Activated naive CD4-positive, alpha-beta T cell treated with anti-CD3 and anti-CD28 coated beads, Interleukin-2, amount 10 ng/mL, durations not matched to agents 7 days and 5 days (primary cell): ENCODE measurements at regions not wholly inside any gene's neighbourhood (a gene's known extent, or its start where the extent isn't known, plus 50 kb on each side); places are given as distances from the start of the nearest gene placed in this dataset.

Source experiments
- CTCF ChIA-PET: fragments of 350-600 bp; sonication (Branson Sonifier 250); formaldehyde crosslinking; loops from one replicate; lab custom pipeline; 2021; ENCODE audit warnings: antibody characterized with exemption; lab: Charles Lee
- DNase-seq: peaks from one replicate; pipeline ENCODE4 v3.0.0-alpha.2; 2020
- H3K27ac Mint-ChIP-seq: one replicate; pipeline ENCODE4 v1.8.0; 2021; ENCODE audit warnings: mild to moderate bottlenecking, moderate library complexity, mixed read lengths
- H3K27me3 Mint-ChIP-seq: one replicate; pipeline ENCODE4 v1.8.0; 2021; ENCODE audit warnings: mild to moderate bottlenecking, mixed read lengths
- H3K36me3 Mint-ChIP-seq: one replicate; pipeline ENCODE4 v1.8.0; 2021; ENCODE audit warnings: mixed read lengths
- H3K4me1 Mint-ChIP-seq: one replicate; pipeline ENCODE4 v1.8.0; 2021; ENCODE audit warnings: mixed read lengths
- H3K4me3 Mint-ChIP-seq: one replicate; pipeline ENCODE4 v1.8.0; 2021; ENCODE audit warnings: mild to moderate bottlenecking, moderate library complexity, mixed read lengths
- H3K9me3 Mint-ChIP-seq: one replicate; pipeline ENCODE4 v1.8.0; 2021; ENCODE audit warnings: mixed read lengths

DNA sequence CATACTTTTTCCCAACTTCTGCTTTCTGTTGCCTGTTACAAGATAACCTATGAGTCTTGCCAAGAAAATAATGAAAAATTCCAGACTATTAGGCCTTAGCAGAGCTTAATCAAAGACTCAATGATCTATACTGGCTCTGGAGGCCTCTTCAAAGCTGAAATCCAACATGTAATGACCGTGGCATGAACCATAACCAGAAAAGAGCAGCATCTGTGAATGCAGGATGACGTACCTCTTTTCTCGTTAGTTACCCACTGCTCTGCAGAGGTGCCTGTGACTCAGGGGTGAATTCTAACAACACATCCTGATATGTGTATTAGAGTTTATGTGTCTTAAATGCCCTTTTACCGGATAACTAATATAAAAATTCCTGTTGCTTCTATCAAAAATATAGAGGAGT, 645.4 kb downstream of the PRELID2 start:
- Mint-ChIP-seq H3K36me3 (no peaks in the 10 kb centered on the region), H3K27ac (no peak overlapping the region), H3K9me3 (peaks cover 10% of the 10 kb centered on the region), H3K4me3 (no peak overlapping the region), H3K4me1 (no peaks in the 10 kb centered on the region), H3K27me3 (no peaks in the 10 kb centered on the region)
- CTCF ChIA-PET: no interaction called here
- DNase-seq: no peak

DNA sequence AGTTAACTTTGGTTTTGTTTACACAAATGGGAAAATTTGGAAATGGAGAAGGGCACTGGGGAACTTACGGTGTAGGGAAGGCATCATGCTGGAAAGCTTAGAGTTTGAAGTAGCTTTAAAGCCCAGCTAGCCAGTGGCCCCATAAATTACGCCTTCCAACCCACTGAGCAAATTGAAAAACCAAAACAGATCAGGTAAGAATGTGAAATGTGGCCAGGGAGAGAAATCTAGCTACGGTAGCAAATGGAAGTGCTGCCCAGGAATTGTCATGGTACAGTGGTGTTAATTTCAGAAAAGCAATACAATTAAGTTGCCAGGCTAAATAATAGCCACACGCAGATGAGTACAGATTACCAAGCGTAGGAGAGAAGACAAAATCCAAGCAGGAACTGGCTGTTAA, 654.8 kb downstream of the PRELID2 start:
- Mint-ChIP-seq H3K4me3 (no peak overlapping the region), H3K27ac (no peak overlapping the region), H3K27me3 (no peaks in the 10 kb centered on the region)

DNA sequence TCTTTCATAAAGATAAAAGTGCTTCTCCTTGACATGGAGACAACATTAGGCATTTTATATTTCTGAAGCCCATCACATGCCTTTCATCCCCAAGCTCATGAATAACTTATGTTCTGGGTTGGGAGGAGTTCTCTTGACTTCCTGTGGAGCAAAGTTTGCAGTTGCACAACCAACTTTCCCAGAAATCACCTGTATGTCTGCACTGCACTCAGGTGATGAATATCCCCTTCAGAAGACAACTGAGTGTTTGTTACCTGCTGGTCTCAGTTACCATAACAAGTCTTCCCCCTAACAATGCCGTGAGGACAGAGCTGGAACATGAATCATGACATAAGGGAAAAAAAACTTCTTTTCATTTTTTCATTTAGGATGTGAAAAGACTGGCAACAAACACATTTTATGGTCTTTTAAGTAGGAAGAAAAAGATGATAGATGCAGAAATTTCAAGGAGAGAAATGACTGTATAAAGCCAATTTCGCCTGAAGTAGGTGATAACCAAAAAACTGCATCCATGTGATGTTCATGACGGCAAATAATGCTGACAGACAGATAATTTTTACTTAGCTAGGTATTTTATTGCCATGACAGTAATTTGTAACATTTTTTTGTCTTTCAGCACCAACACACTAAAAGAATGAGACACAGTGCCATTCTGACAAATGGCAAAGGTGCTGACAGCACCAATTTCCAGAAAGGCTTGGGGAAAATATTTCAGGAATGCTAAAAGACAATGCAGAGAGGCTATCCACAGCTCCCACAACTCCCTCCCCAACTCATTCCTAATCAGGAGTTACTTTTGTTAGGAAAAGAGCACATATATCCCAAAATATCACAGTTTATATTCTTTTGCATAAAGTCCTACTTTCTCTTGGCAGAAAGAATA, 656.3 kb downstream of the PRELID2 start:
- CTCF ChIA-PET: no interaction called here
- Mint-ChIP-seq H3K27me3 (no peaks in the 10 kb centered on the region), H3K27ac (no peak overlapping the region), H3K4me3 (no peak overlapping the region), H3K9me3 (peaks cover 2% of the 10 kb centered on the region), H3K36me3 (no peaks in the 10 kb centered on the region), H3K4me1 (no peaks in the 10 kb centered on the region)
- DNase-seq: no peak

More for the DNA sequence above, 654.8 kb downstream of the PRELID2 start:
- CTCF ChIA-PET: no interaction called here
- Mint-ChIP-seq H3K9me3 (peaks cover 2% of the 10 kb centered on the region), H3K36me3 (no peaks in the 10 kb centered on the region), H3K4me1 (no peaks in the 10 kb centered on the region)
- no peak for DNase-seq

DNA sequence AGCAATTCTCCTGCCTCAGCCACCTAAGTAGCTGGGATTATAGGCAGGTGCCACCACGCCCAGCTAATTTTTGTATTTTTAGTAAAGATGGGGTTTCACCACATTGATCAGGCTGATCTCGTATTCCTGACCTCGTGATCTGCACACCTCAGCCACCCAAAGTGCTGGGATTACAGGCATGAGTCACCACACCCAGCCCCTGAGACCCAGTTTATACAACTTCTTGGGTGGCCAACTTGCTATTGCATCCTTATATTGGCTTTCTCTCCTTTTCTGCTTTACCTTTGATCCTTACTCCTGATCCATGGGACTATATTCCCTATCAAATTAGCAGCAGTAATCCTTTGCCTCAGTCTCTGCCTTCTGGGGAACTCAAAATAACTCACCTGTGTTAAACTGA, 659.1 kb downstream of the PRELID2 start:
- Mint-ChIP-seq H3K27ac (no peak overlapping the region), H3K9me3 (peaks cover 5% of the 10 kb centered on the region), H3K4me3 (no peak overlapping the region), H3K4me1 (no peaks in the 10 kb centered on the region), H3K36me3 (no peaks in the 10 kb centered on the region), H3K27me3 (no peaks in the 10 kb centered on the region)
- no peak for DNase-seq
- CTCF ChIA-PET: no interaction called here

DNA sequence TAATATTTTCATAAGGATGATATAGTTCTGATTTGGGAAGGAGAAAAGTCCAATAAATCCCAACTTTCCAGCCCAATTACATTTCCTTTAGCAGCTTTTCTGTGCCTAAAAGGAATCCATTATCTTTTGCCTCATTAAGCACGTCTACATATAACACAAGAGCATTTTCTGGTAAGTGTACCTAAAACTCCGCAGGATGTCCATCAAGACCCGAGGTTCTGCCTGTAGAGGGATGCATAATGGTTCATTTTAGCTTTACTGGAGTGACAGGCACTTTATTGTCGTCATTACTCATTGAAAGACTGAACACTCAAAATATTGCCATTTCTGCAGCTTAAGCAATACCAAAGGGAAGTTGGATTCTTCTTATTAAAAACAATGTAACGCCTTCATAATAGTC, 669.0 kb downstream of the PRELID2 start:
- CTCF ChIA-PET: no interaction called here
- Mint-ChIP-seq H3K27ac (no peak overlapping the region), H3K36me3 (no peaks in the 10 kb centered on the region), H3K27me3 (no peaks in the 10 kb centered on the region), H3K9me3 (peaks cover 1% of the 10 kb centered on the region), H3K4me1 (no peaks in the 10 kb centered on the region), H3K4me3 (no peak overlapping the region)
- DNase-seq: no peak

DNA sequence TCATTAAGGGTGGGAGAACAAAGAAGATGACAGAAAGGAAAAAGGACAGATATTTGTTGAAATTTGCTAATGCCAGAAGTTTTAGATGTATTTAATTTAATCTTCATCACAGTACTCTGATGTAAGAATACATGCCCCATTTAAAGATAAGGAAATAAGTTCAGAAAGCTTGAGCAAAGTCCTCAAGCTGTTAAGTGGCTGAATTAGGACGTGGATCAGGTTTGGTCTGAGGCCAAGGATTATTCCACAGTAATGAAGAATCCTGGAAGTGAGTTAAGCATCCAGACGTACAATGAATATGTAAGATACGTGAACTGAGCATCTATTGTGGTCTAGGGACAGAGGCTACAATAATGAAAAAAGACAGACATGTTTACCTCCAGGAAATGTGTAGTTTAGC, 671.3 kb downstream of the PRELID2 start:
- Mint-ChIP-seq H3K4me1 (no peaks in the 10 kb centered on the region), H3K36me3 (no peaks in the 10 kb centered on the region), H3K9me3 (peaks cover 1% of the 10 kb centered on the region), H3K27ac (no peak overlapping the region), H3K27me3 (no peaks in the 10 kb centered on the region), H3K4me3 (no peak overlapping the region)
- no peak for DNase-seq
- CTCF ChIA-PET: no interaction called here

DNA sequence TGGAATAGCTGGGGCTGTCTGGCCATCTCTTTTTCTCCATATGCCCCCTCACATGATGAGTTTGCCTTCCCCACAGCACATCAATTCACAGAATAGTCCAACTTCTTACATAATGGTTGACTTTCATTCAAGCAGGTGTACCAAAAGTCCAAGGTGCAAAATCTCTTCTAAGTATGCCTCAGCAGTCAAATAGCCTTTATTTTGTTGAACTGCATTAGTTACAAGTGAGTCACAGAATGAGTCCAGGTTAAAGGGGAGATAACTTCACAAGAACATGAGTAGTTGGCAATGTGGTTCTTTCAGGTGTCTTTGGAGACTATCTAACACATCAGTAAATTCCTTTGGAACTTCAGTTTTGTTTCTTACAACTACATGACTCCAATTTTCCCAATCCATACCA, 672.5 kb downstream of the PRELID2 start:
- H3K27ac Mint-ChIP-seq: no peak overlapping the region
- no peak for DNase-seq
- no peaks in the 10 kb centered on the region for H3K36me3 Mint-ChIP-seq
- H3K4me3 Mint-ChIP-seq: no peak overlapping the region
- CTCF ChIA-PET: no interaction called here
- H3K27me3 Mint-ChIP-seq: no peaks in the 10 kb centered on the region
- H3K4me1 Mint-ChIP-seq: no peaks in the 10 kb centered on the region
- peaks cover 1% of the 10 kb centered on the region for H3K9me3 Mint-ChIP-seq

DNA sequence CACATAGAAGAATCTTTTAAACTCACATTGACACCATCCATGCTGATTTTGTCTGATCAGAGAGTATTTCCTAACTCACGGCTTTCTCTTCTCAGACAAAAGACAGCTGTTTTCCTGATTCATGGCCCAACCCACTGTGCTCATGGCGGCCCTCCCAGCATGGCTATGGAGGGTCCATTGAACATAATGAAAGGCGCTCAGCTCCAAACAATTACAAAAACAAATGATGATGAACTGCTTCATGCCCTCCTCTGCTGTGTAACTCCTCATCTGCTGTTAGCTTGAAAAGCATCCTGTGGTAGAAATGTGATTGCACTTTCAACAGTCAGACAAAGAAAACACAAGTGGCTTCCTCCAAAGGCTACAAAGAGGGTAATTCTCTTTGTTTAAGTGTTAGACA, 673.8 kb downstream of the PRELID2 start:
- Mint-ChIP-seq H3K27me3 (no peaks in the 10 kb centered on the region), H3K36me3 (no peaks in the 10 kb centered on the region), H3K27ac (no peak overlapping the region), H3K4me3 (no peak overlapping the region), H3K9me3 (peaks cover 1% of the 10 kb centered on the region), H3K4me1 (no peaks in the 10 kb centered on the region)
- CTCF ChIA-PET: no interaction called here
- DNase-seq: no peak

DNA sequence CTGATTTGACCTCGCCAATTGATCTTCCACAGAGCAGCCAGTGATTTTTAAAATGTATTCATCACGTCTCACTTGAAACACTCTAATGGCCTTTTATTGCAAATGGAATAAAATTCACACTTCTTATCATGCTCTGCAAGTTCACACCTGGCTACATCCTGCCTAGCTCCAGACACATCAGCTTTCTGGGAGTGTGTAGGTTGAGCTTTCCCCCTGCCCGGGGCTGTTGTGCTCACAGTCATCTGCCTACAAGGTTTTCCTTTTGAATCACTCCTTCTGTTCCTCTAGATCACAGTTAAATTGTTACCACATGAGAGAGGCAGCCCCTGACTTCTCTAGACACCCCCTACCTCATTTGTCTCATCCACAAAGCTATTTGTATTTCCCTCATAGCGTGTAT, 674.5 kb downstream of the PRELID2 start:
- Mint-ChIP-seq H3K4me1 (no peaks in the 10 kb centered on the region), H3K9me3 (peaks cover 1% of the 10 kb centered on the region)

DNA sequence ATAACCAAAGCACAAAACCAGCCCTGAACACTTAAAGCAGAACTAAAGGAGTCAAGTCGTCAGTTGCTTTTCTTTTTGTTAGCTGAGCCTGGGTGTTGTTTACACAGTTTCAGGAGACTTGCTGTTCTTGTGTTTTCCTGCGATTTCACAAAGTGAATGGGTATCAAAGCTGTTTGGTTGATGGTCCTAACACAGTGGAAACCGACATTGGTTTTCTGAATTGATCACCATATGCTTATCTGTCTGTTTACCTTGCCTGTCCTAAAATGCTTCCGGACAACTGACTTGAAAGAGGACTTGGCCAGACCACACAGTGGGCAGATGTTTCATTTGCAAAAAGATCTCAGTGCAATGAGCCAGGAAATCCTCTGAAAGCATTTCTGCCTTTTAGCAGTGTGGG, 676.4 kb downstream of the PRELID2 start:
- H3K27ac Mint-ChIP-seq: no peak overlapping the region
- no peak for DNase-seq
- CTCF ChIA-PET: no interaction called here
- H3K4me1 Mint-ChIP-seq: no peaks in the 10 kb centered on the region
- H3K9me3 Mint-ChIP-seq: no peaks in the 10 kb centered on the region
- H3K36me3 Mint-ChIP-seq: no peaks in the 10 kb centered on the region
- H3K4me3 Mint-ChIP-seq: no peak overlapping the region
- H3K27me3 Mint-ChIP-seq: no peaks in the 10 kb centered on the region

More for the DNA sequence above, 674.5 kb downstream of the PRELID2 start:
- CTCF ChIA-PET: no interaction called here
- no peaks in the 10 kb centered on the region for H3K27me3 Mint-ChIP-seq
- no peak for DNase-seq
- no peaks in the 10 kb centered on the region for H3K36me3 Mint-ChIP-seq
- H3K27ac Mint-ChIP-seq: no peak overlapping the region
- no peak overlapping the region for H3K4me3 Mint-ChIP-seq

DNA sequence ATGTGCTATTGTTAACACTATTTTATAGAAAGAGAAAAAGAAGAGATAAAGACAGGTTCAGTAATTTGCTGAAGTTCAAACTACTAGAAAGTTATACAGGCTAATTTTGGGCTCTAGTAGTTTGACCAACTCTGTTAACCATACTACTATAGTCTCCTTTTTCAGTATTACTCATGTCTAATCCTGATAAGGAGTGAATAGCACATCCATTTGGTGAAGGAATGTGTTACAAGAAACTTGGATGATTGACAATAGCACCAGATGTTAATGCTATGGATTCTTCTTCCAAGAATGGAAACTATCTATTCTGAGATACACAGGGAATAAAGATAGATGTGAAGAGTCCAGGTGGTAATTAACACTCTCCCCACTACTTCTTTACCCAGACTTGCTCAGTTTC, 677.3 kb downstream of the PRELID2 start:
- Mint-ChIP-seq H3K36me3 (no peaks in the 10 kb centered on the region), H3K4me3 (no peak overlapping the region), H3K4me1 (no peaks in the 10 kb centered on the region), H3K27ac (no peak overlapping the region), H3K27me3 (no peaks in the 10 kb centered on the region), H3K9me3 (peaks cover 3% of the 10 kb centered on the region)
- CTCF ChIA-PET: no interaction called here
- DNase-seq: no peak

DNA sequence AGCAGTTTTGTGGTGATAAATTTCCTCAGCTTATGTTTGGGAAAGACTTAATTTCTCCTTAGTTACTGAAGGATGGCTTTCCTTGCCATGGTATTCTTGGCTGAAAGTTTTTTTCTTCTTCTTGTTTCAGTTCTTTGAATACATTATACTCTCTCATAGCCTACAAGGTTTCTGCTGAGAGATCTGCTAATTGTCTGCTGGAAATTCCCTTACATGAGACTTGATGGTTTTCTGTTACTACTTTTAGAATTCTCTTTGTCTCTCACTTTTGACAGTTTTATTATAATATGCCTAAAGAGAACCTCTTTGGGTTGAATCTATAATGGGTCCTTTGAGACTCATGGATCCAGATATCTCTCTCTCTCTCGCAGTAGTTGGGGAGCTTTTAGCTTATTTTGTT, 693.6 kb downstream of the PRELID2 start:
- H3K9me3 Mint-ChIP-seq: peaks cover 16% of the 10 kb centered on the region
- DNase-seq: no peak
- H3K27me3 Mint-ChIP-seq: no peaks in the 10 kb centered on the region
- no peaks in the 10 kb centered on the region for H3K4me1 Mint-ChIP-seq
- CTCF ChIA-PET: no interaction called here
- H3K27ac Mint-ChIP-seq: no peak overlapping the region
- H3K4me3 Mint-ChIP-seq: no peak overlapping the region
- no peaks in the 10 kb centered on the region for H3K36me3 Mint-ChIP-seq

DNA sequence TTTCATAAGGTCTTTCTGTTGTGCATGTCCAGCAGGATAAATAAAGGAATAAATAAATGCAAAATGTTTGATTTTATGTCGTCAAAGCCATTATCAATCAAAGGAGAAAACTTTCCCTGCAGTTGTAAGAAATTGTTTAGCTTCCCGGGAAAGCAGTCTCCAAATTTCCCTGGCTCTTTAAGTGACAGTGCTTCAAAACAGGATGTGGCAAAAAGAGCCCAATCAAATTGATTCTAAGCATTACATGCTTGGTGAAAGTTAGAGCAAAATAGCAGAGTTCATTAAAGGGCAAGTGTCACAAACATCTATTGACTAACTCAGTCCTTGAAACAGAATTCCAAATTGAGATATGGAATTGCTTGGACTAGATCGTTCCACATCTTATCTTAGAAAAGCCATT, 704.1 kb downstream of the PRELID2 start:
- CTCF ChIA-PET: no interaction called here
- Mint-ChIP-seq H3K27ac (no peak overlapping the region), H3K27me3 (no peaks in the 10 kb centered on the region), H3K9me3 (peaks cover 1% of the 10 kb centered on the region), H3K4me3 (no peak overlapping the region), H3K36me3 (no peaks in the 10 kb centered on the region), H3K4me1 (no peaks in the 10 kb centered on the region)
- no peak for DNase-seq

DNA sequence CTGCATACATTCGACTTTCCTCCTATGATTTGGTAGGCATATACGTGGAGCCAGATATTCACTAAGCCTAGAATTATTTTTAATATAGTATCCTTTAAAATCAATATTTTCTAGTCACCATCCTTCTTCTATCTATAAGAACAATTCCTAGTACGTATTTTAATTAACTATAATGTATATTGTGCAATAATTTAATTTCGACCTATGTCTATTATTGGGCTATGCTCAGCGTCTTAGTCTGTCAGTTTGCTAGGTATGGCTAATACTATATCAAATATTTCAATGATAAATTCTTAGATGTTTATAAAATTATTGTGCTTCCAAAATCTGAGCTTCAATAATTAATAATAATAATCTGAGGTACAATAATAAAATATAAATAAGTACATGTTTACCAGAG, 705.3 kb downstream of the PRELID2 start:
- Mint-ChIP-seq H3K4me3 (no peak overlapping the region), H3K36me3 (no peaks in the 10 kb centered on the region), H3K27me3 (no peaks in the 10 kb centered on the region), H3K27ac (no peak overlapping the region), H3K9me3 (peaks cover 1% of the 10 kb centered on the region), H3K4me1 (no peaks in the 10 kb centered on the region)
- CTCF ChIA-PET: no interaction called here
- no peak for DNase-seq

DNA sequence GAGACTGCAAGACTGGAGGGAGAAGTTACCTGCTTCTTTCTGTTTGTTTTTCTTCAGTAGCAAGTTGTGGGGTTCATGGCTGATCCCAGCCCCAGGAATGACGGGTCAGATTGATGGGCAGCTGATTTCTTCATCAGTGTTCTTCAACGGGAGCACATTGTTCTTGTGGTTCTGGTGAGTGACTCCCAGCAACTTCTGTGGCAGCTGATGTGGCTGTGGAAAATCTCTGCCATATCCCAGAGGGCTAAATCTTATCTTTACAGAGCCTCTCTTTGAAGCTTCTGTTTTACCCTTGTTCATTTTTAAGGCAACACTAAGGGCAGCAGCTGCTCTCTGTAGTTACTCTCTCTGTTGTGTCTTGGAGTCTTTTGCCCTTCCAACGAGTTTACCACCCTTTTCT, 710.3 kb downstream of the PRELID2 start:
- Mint-ChIP-seq H3K27me3 (no peaks in the 10 kb centered on the region), H3K4me3 (no peak overlapping the region), H3K27ac (no peak overlapping the region), H3K9me3 (peaks cover 2% of the 10 kb centered on the region), H3K4me1 (no peaks in the 10 kb centered on the region), H3K36me3 (no peaks in the 10 kb centered on the region)
- CTCF ChIA-PET: no interaction called here
- no peak for DNase-seq
